H54 (cell line): ENCODE measurements at regions not wholly inside any gene's neighbourhood (a gene's known extent, or its start where the extent isn't known, plus 50 kb on each side); places are given as distances from the start of the nearest gene placed in this dataset.
"Not testable (repeated sequence)": the region's sequence is repeated elsewhere in the genome, so short reads cannot be mapped to it uniquely, and the experiment has no call there.

Experiments used
- DNase-seq: peaks from one replicate; pipeline ENCODE4 v3.0.0; 2011; ENCODE audit warnings: low spot score, mixed read lengths; ENCODE audit not compliant: insufficient read length
- FAIRE-seq: peaks from 3 replicates; lab custom pipeline; 2011; peaks lifted over from hg19 to GRCh38; lab: Jason Lieb, UNC
- POLR2A ChIP-seq: IDR thresholded peaks from 2 replicates; pipeline ENCODE4 v1.6.1; 2011; ENCODE audit warnings: low read depth, mild to moderate bottlenecking, low read length

- DNase-seq: peak; percentile 23
- TF ChIP-seq POLR2A: no peak
- no peak for FAIRE-seq
Observed at GRCh38 chr1:200306944-200307754, 102.7 kb downstream of the ZNF281 start.

DNA sequence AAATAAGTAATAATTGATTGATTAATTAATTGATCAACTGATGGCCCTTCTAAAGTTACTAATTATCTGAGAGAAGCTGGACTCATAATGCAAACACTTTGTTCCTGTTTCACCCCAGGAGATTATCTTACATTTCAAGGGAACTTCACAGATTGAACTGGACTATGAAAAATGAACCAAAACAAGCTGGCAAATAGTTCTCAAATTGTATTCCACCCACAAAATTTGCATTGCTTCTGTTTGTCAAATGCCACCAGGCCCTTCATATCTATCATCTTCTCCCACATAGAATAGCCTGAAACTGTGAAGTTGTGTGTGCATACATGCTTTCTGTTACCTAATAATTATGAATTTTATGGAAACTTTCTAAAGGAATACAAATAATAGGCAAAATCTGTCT lies 104.0 kb downstream of the ZNF281 start:
- no peak for FAIRE-seq

DNA sequence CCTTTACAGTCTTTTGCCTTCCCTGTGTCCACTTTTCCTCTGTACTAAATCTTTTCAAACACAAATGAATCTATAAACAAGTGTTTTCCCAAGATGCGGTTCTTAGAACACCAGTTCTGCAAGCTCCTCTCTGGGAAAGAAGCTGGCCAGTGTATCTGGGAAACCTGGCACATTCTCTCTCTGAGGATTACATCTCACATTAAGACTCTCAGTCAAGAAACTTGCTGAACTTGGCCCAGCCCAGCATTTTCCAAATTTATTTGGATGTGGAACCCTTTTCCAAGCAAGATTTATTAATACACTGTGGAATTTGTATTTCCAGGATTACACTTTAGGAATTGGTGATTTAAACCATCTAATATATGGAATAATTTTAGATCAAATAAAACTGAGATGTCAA lies 105.7 kb downstream of the ZNF281 start:
- no peak for FAIRE-seq
- TF ChIP-seq POLR2A: no peak

More for the DNA sequence above, 104.0 kb downstream of the ZNF281 start:
- TF ChIP-seq POLR2A: no peak
- DNase-seq: no peak

DNA sequence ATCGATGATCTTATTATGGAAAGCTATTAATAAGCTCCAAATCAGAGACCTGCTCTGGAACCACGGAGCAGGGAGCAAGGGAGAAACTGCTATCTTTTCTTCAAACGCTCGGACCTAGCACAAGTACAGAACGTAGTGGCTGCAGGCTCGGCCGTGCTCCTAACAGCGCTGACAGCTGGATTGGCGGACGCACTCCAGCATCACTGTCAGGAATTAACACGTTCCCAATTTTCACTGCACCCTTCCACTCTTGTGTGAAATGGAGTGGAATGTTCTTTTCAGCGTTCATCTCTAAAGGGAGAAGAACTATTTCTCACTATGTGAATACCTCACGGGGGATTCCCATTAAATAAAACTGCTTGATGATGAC lies 106.9 kb downstream of the ZNF281 start:
- DNase-seq: no peak
- no peak for FAIRE-seq
- TF ChIP-seq POLR2A: no peak

More for the DNA sequence above, 105.7 kb downstream of the ZNF281 start:
- no peak for DNase-seq

GRCh38 chr1:200302192-200302920 lies 107.5 kb downstream of the ZNF281 start:
- FAIRE-seq (no peak), DNase-seq (peak; percentile 12)
- TF ChIP-seq POLR2A: no peak

- TF ChIP-seq POLR2A: no peak
- FAIRE-seq: no peak
- no peak for DNase-seq
Observed at GRCh38 chr1:200301152-200301551, 108.7 kb downstream of the ZNF281 start.

DNA sequence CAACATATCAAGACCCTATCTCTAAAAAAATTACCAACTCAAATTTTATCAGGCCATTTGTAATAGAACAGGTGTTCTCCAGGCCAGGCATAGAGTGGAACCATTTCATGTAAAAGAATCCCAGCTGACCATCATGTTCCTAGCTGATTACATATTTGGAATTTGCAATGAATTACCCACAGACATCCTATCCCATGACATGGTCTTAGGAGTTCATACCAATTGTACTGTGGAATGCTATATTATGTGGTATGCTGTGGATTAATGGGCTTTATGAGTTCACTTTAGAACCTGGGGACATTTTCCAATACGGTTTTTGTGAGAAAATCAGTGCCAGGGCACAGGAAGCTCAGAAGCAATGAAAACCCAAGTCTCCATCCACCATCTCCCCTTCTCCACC lies 110.3 kb downstream of the ZNF281 start:
- no peak for TF ChIP-seq POLR2A
- FAIRE-seq: no peak

DNA sequence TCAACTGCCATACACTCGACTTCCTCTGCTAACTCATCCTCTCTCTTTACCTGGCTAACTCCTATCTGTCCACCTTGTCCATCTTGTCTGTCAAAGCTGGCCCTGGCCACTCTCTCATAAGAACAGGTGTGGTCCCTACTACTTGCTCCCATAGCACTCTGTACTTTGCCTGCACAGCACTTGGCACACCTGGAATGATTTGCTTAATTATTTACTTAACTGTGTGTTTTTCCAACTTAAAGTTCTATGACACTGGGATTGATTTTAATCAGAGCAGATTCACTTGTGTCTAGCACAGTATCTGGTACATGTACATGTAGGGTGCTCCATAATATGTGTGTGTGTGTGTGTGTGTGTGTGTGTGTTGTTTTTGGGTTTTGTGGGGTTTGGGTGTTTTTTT lies 111.6 kb downstream of the ZNF281 start:
- no peak for DNase-seq
- no peak for FAIRE-seq
- TF ChIP-seq POLR2A: no peak

More for the DNA sequence above, 110.3 kb downstream of the ZNF281 start:
- no peak for DNase-seq

DNA sequence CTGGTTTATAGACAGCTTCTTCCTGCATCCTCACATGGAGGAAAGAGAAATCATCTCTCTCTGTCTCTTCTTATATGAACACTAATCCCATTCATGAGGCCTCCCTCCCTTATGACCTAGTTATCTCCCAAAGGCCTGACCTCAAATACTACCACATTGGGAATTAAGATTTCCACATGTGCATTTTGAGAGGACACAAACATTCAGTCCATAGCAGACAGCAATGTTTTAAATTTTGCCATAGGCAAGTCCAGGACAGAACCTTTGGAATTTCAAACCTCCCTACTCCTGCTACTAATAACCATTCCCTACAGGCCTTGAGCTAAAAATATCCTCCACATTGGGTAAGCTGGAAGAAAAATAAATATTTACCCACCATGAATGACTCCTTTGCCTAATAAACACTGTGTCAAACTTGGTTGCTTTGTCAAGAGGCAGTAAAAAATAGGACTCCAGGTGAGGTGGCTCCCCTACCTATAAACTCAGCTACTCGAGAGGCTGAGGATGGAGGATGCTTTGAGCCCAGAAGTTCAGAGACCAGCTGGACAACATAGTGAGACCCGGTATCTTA lies 113.7 kb downstream of the ZNF281 start:
- FAIRE-seq: no peak
- no peak for TF ChIP-seq POLR2A
- no peak for DNase-seq

GRCh38 chr1:200294241-200294640 lies 115.6 kb downstream of the ZNF281 start:
- FAIRE-seq: no peak
- TF ChIP-seq POLR2A: no peak
- no peak for DNase-seq

DNA sequence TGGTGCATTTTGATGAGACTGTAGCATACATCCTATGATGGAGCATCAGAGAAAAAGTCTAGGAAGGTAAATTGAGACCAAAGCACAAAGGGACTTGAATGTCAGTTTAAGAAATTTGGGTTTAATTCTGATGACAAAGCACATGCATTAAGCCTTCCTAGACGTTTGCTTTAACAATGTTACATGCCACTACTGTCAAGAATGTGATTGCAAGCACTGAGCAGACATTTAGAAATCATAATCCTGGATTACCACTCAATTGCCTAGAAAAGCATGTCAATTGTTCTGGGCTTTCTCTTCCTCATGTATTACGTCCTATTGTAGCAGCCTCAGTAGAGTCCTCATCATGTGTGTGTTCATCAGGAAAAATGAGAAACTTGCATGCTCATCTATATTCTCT lies 117.1 kb downstream of the ZNF281 start:
- no peak for FAIRE-seq
- DNase-seq: no peak
- TF ChIP-seq POLR2A: no peak

DNA sequence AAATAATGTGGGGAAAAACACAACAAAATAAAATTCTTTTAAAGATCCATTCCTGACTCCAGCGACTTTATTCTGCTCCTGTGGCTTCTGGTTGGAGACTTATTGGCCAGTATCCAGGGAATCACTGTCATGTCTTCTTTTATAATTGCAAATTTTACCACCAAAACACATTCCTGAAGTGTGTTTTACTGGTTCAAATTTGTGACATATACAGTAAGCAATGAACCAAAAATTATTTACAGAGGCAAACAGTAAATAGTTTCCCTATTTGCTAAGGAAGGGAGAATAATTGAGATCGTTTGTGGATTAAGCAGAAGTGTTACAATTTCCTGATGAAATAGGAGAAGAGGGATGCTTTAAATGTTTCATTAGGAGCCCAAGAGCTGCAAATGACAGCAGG lies 118.7 kb downstream of the ZNF281 start:
- no peak for TF ChIP-seq POLR2A
- DNase-seq (no peak), FAIRE-seq (no peak)

- DNase-seq (no peak), FAIRE-seq (no peak)
- TF ChIP-seq POLR2A: no peak
Observed at GRCh38 chr1:200290010-200290685, 119.7 kb downstream of the ZNF281 start.

- FAIRE-seq (no peak), DNase-seq (no peak)
- TF ChIP-seq POLR2A: no peak
Observed at GRCh38 chr1:200288226-200288625, 121.6 kb downstream of the ZNF281 start.

DNA sequence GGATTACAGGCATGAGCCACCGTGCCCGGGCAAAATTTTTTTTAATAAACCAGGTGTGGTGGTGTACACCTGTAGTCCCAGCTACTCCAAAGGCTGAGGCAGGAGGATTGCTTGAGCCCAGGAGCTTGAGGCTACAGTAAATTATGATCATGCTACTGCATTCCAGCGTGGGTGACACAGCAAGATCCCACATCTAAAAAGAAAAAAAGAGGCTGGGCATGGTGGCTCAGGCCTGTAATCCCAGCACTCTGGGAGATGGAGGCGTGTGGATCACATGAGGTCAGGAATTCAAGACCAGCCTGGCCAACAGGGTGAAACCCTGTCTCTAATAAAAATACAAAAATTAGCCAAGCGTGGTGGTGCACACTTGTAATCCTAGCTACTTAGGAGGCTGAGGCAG lies 125.6 kb downstream of the ZNF281 start:
- not testable (repeated sequence) for DNase-seq, FAIRE-seq
